H1 (cell line): ENCODE measurements at regions not wholly inside any gene's neighbourhood (a gene's known extent, or its start where the extent isn't known, plus 50 kb on each side); places are given as distances from the start of the nearest gene placed in this dataset.

Experiments
- CTCF ChIA-PET: fragments of 300-600 bp; sonication (Branson Sonifier 250); formaldehyde crosslinking; loops from one replicate; lab custom pipeline; 2021; ENCODE audit not compliant: partially characterized antibody; lab: Charles Lee
- POLR2A ChIA-PET: fragments of 300-600 bp; sonication (Branson Sonifier 250); formaldehyde crosslinking; loops from one replicate; lab custom pipeline; 2021; ENCODE audit warnings: inconsistent platforms; ENCODE audit not compliant: partially characterized antibody; lab: Charles Lee
- DNase-seq, 2 experiments: peaks; one replicate each; pipeline versions ENCODE4 v3.0.0 to v3.0.0-alpha.2; 2010 to 2022; ENCODE audit warnings: low spot score in 2 of 2, low read depth in 1 of 2, mixed read lengths in 1 of 2
- FAIRE-seq: peaks from 2 replicates; lab custom pipeline; 2011; peaks lifted over from hg19 to GRCh38; lab: Jason Lieb, UNC
- H2AFZ ChIP-seq: 2 replicates; pipeline ENCODE4 v1.8.1; 2012; ENCODE audit warnings: low read length, inconsistent platforms
- H2AK5ac ChIP-seq: 2 replicates; pipeline ENCODE4 v1.6.1; 2013; ENCODE audit warnings: low read depth, low read length
- H2BK120ac ChIP-seq: replicated peaks from 2 replicates; pipeline ENCODE3; 2013; ENCODE audit warnings: low read depth, low read length, inconsistent platforms
- H2BK12ac ChIP-seq: 2 replicates; pipeline ENCODE4 v1.6.1; 2013; ENCODE audit warnings: low read depth, low read length
- H2BK15ac ChIP-seq: 2 replicates; pipeline ENCODE4 v1.6.1; 2013; ENCODE audit warnings: low read length
- H2BK20ac ChIP-seq: 2 replicates; pipeline ENCODE4 v1.6.1; 2013; ENCODE audit warnings: low read length
- H2BK5ac ChIP-seq: 2 replicates; pipeline ENCODE4 v1.6.1; 2013; ENCODE audit warnings: low read depth, low read length
- H3K14ac ChIP-seq: 2 replicates; pipeline ENCODE4 v1.6.1; 2013; ENCODE audit warnings: inconsistent platforms; ENCODE audit not compliant: insufficient read length
- H3K18ac ChIP-seq: 2 replicates; pipeline ENCODE4 v1.6.1; 2013; ENCODE audit warnings: low read length; ENCODE audit errors: extremely low read depth
- H3K23ac ChIP-seq: 2 replicates; pipeline ENCODE4 v1.6.1; 2013; ENCODE audit warnings: inconsistent platforms; ENCODE audit not compliant: insufficient read length
- H3K23me2 ChIP-seq: 2 replicates; pipeline ENCODE4 v1.6.1; 2013; ENCODE audit warnings: low read depth, low read length
- H3K27ac ChIP-seq: 2 replicates; pipeline ENCODE4 v1.6.1; 2011; ENCODE audit warnings: low read depth, low read length, inconsistent platforms
- H3K27me3 ChIP-seq, 4 experiments: replicated peaks in 1 of 4; 1 replicate in 1 of 4; 2 replicates in 3 of 4; pipeline versions ENCODE4 v1.6.1 to v1.8.1; 2011 to 2013; ENCODE audit warnings: low read length in 3 of 4, mild to moderate bottlenecking in 3 of 4, inconsistent platforms in 2 of 4, mixed read lengths in 2 of 4, moderate library complexity in 1 of 4; ENCODE audit not compliant: control insufficient read depth in 3 of 4, insufficient read depth in 3 of 4; ENCODE audit errors: extremely low read depth in 1 of 4
- H3K36me3 ChIP-seq, 4 experiments: 2 replicates each; pipeline versions ENCODE4 v1.6.1 to v1.8.1; 2011 to 2013; ENCODE audit warnings: mild to moderate bottlenecking in 4 of 4, low read length in 3 of 4, moderate library complexity in 2 of 4, control low read depth in 1 of 4, inconsistent platforms in 1 of 4; ENCODE audit not compliant: insufficient read depth in 4 of 4, control insufficient read depth in 2 of 4
- H3K4ac ChIP-seq: replicated peaks from 2 replicates; pipeline ENCODE3; 2013; ENCODE audit warnings: low read length, low read depth, mixed read lengths, inconsistent platforms; ENCODE audit not compliant: insufficient read length
- H3K4me1 ChIP-seq, 4 experiments: replicated peaks in 1 of 4; 1 replicate in 1 of 4; 2 replicates in 3 of 4; pipeline versions ENCODE4 v1.6.1 to v1.8.1; 2011 to 2013; ENCODE audit warnings: low read length in 3 of 4, inconsistent platforms in 2 of 4, mixed read lengths in 1 of 4; ENCODE audit not compliant: insufficient read depth in 4 of 4, control insufficient read depth in 3 of 4
- H3K4me2 ChIP-seq, 2 experiments: 2 replicates each; pipeline versions ENCODE4 v1.6.1 to v1.8.1; 2011 to 2013; ENCODE audit warnings: low read depth in 2 of 2, low read length in 2 of 2, control low read depth in 1 of 2, inconsistent platforms in 1 of 2, mild to moderate bottlenecking in 1 of 2; ENCODE audit not compliant: insufficient read depth in 1 of 2
- H3K4me3 ChIP-seq, 4 experiments: fragments of 200-600, 300-600 bp in 1 of 4; sonication (generic), shearing (Covaris generic), sonication (Bioruptor Twin) in 1 of 4; 2 replicates each; pipeline versions ENCODE4 v1.5.1 to v1.8.1; 2011 to 2016; ENCODE audit warnings: low read length in 4 of 4, low read depth in 3 of 4, control low read depth in 2 of 4, inconsistent platforms in 2 of 4, mild to moderate bottlenecking in 2 of 4, mixed read lengths in 1 of 4, moderate library complexity in 1 of 4; ENCODE audit not compliant: insufficient read depth in 2 of 4; ENCODE audit errors: extremely low read depth in 1 of 4
- H3K56ac ChIP-seq: replicated peaks from 2 replicates; pipeline ENCODE3; 2013; ENCODE audit warnings: low read depth, mild to moderate bottlenecking, mixed read lengths, low read length, inconsistent platforms; ENCODE audit not compliant: insufficient read length
- H3K79me1 ChIP-seq: 2 replicates; pipeline ENCODE4 v1.6.1; 2013; ENCODE audit warnings: low read depth, low read length, control low read depth
- H3K79me2 ChIP-seq, 2 experiments: 2 replicates each; pipeline versions ENCODE4 v1.6.1 to v1.8.1; 2012 to 2013; ENCODE audit warnings: low read length in 2 of 2, mild to moderate bottlenecking in 2 of 2, inconsistent platforms in 1 of 2; ENCODE audit not compliant: insufficient read depth in 2 of 2, control insufficient read depth in 1 of 2
- H3K9ac ChIP-seq, 4 experiments: replicated peaks in 1 of 4; 1 replicate in 1 of 4; 2 replicates in 3 of 4; pipeline versions ENCODE4 v1.6.1 to v1.8.1; 2011 to 2013; ENCODE audit warnings: low read depth in 3 of 4, low read length in 3 of 4, control low read depth in 2 of 4, mild to moderate bottlenecking in 2 of 4, moderate library complexity in 2 of 4, inconsistent platforms in 1 of 4; ENCODE audit errors: extremely low read depth in 1 of 4
- H3K9me3 ChIP-seq, 2 experiments: 2 replicates each; pipeline versions ENCODE4 v1.6.1 to v1.8.1; 2012 to 2013; ENCODE audit warnings: mild to moderate bottlenecking in 2 of 2, moderate library complexity in 2 of 2, control low read depth in 1 of 2, inconsistent platforms in 1 of 2, low read depth in 1 of 2, low read length in 1 of 2, mixed read lengths in 1 of 2; ENCODE audit not compliant: insufficient read depth in 2 of 2
- H4K20me1 ChIP-seq, 2 experiments: replicated peaks in 1 of 2; 2 replicates each; pipeline versions ENCODE3 to v1.8.1; 2011 to 2013; ENCODE audit warnings: inconsistent platforms in 2 of 2, low read length in 2 of 2, mild to moderate bottlenecking in 1 of 2; ENCODE audit not compliant: insufficient read depth in 2 of 2, control insufficient read depth in 1 of 2
- H4K5ac ChIP-seq: 2 replicates; pipeline ENCODE4 v1.6.1; 2013; ENCODE audit warnings: low read length, low read depth, mixed read lengths, inconsistent platforms; ENCODE audit not compliant: insufficient read length
- H4K8ac ChIP-seq: 2 replicates; pipeline ENCODE4 v1.8.0; 2013; ENCODE audit warnings: mild to moderate bottlenecking, moderate library complexity, low read length, inconsistent platforms; ENCODE audit not compliant: insufficient read depth; ENCODE audit errors: extremely low read depth
- H4K91ac ChIP-seq: replicated peaks from 2 replicates; pipeline ENCODE3; 2013; ENCODE audit warnings: low read length, mixed read lengths, inconsistent platforms; ENCODE audit not compliant: insufficient read length
- BCL11A ChIP-seq, 2 experiments: IDR thresholded peaks; one replicate each; pipeline ENCODE4 v1.6.1; 2011; ENCODE audit warnings: low read depth in 2 of 2, low read length in 2 of 2, mild to moderate bottlenecking in 2 of 2
- CTCF ChIP-seq, 3 experiments: IDR thresholded peaks; 1 replicate in 2 of 3; 2 replicates in 1 of 3; pipeline versions ENCODE4 v1.5.1 to v1.6.1; 2011; ENCODE audit warnings: low read length in 3 of 3, mild to moderate bottlenecking in 3 of 3, inconsistent platforms in 2 of 3, low read depth in 1 of 3, moderate library complexity in 1 of 3; ENCODE audit not compliant: insufficient read depth in 1 of 3; ENCODE audit errors: control extremely low read depth in 1 of 3
- E2F6 ChIP-seq: IDR thresholded peaks from 2 replicates; pipeline ENCODE4 v1.6.1; 2012; ENCODE audit warnings: inconsistent platforms
- FOSL1 ChIP-seq: IDR thresholded peaks from 2 replicates; pipeline ENCODE4 v1.6.1; 2011; ENCODE audit warnings: mild to moderate bottlenecking, low read depth, low read length, moderate library complexity; ENCODE audit not compliant: insufficient read depth
- HDAC6 ChIP-seq: IDR thresholded peaks from one replicate; pipeline ENCODE4 v1.7.1; 2012; ENCODE audit warnings: low read depth, mild to moderate bottlenecking, inconsistent platforms, low read length, moderate library complexity
- NANOG ChIP-seq: IDR thresholded peaks from 2 replicates; pipeline ENCODE4 v1.6.1; 2011; ENCODE audit warnings: low read length, low read depth, mild to moderate bottlenecking, inconsistent platforms; ENCODE audit not compliant: insufficient read depth, poor library complexity, severe bottlenecking
- PHF8 ChIP-seq: fragments of 200-600 bp; sonication (generic); conservative IDR thresholded peaks from 2 replicates; pipeline ENCODE4 v1.7.1; 2012; ENCODE audit warnings: low read depth, mild to moderate bottlenecking, inconsistent platforms, low read length, moderate library complexity
- POLR2A ChIP-seq, 2 experiments: IDR thresholded peaks; 1 replicate in 1 of 2; 2 replicates in 1 of 2; pipeline ENCODE4 v1.6.1; 2011; ENCODE audit warnings: low read depth in 2 of 2, low read length in 2 of 2, mild to moderate bottlenecking in 2 of 2; ENCODE audit errors: control extremely low read depth in 1 of 2
- RFX5 ChIP-seq: IDR thresholded peaks from 2 replicates; pipeline ENCODE4 v1.6.1; 2011; ENCODE audit warnings: low read depth, low read length, improper control_type of control experiment, borderline replicate concordance
- SIRT6 ChIP-seq: IDR thresholded peaks from one replicate; pipeline ENCODE4 v1.7.1; 2012; ENCODE audit warnings: low read length, inconsistent platforms
- USF2 ChIP-seq: IDR thresholded peaks from 2 replicates; pipeline ENCODE4 v1.6.1; 2011; ENCODE audit warnings: low read length, improper control_type of control experiment
- WGBS, 2 experiments: shearing (Covaris generic) in 1 of 2; methylation state at CpG; one replicate each; pipeline versions ENCODE4 v1.1.6 to v1.1.7; 2013 to 2015; ENCODE audit warnings: low lambda C conversion rate in 2 of 2, mixed read lengths in 2 of 2, inconsistent platforms in 1 of 2, low coverage in 1 of 2, missing lambda C conversion rate in 1 of 2; ENCODE audit not compliant: insufficient replicate concordance in 2 of 2, insufficient coverage in 1 of 2, insufficient read length in 1 of 2; ENCODE audit errors: extremely low coverage in 1 of 2, missing lambda C conversion rate in 1 of 2; 5-methylcytosine and 5-hydroxymethylcytosine counted together

- H4K91ac ChIP-seq, result no peak overlapping the region
- no peak for DNase-seq
- ChIA-PET POLR2A (no interaction called here), CTCF (no interaction called here)
- no peak for FAIRE-seq
- WGBS, 2 experiments, result 72% methylated on average over 6 of the region's 6 CpGs; no CpG with 5 or more reads in 1 of the 2 experiments
- no peak overlapping the region for H3K14ac ChIP-seq
- no peak overlapping the region for H2BK12ac ChIP-seq
- no peak overlapping the region for H4K8ac ChIP-seq
- no peak overlapping the region for H3K56ac ChIP-seq
- H3K18ac ChIP-seq, result no peak overlapping the region
- no peaks in the 10 kb centered on the region for H3K4me1 ChIP-seq
- no peak overlapping the region for H2BK5ac ChIP-seq
- no peak overlapping the region for H2AFZ ChIP-seq
- no peak overlapping the region for H2AK5ac ChIP-seq
- no peak overlapping the region for H3K23ac ChIP-seq
- no peaks in the 10 kb centered on the region for H3K36me3 ChIP-seq
- no peaks in the 10 kb centered on the region for H3K79me2 ChIP-seq
- H4K20me1 ChIP-seq, result no peaks in the 10 kb centered on the region
- H2BK20ac ChIP-seq, result no peak overlapping the region
- H3K4me3 ChIP-seq, result no peak overlapping the region
- H3K4me2 ChIP-seq, result no peak overlapping the region
- H3K9me3 ChIP-seq, result peaks cover 57 to 93% of the 10 kb centered on the region in 2 experiments; a peak in 3 of 4 replicates
- H3K9ac ChIP-seq, result no peak overlapping the region
- H3K27me3 ChIP-seq, result no peaks in the 10 kb centered on the region
- no peaks in the 10 kb centered on the region for H3K79me1 ChIP-seq
- no peaks in the 10 kb centered on the region for H3K23me2 ChIP-seq
- H3K4ac ChIP-seq, result no peak overlapping the region
- no peak overlapping the region for H3K27ac ChIP-seq
- no peak overlapping the region for H2BK15ac ChIP-seq
- no peak overlapping the region for H4K5ac ChIP-seq
- no peak overlapping the region for H2BK120ac ChIP-seq
- TF ChIP-seq CTCF (IDR thresholded peaks at IDR 0.05; ENCODE audit: control extremely low read depth in 1 of 3, insufficient read depth in 1 of 3, low read depth in 1 of 3, low read length in 3 of 3) (no peak), NANOG (no peak), FOSL1 (no peak), BCL11A (IDR thresholded peaks at IDR 0.05; ENCODE audit: low read depth in 2 of 2, low read length in 2 of 2) (no peak), USF2 (no peak), POLR2A (IDR thresholded peaks at IDR 0.05; ENCODE audit: control extremely low read depth in 1 of 2, low read depth in 2 of 2, low read length in 2 of 2) (no peak), RFX5 (no peak), PHF8 (no peak), E2F6 (no peak), SIRT6 (no peak), HDAC6 (no peak)
Measured at GRCh38 chr18:14974088-14974487, 226.1 kb downstream of the ANKRD30B start.
